KMS-11 (cell line): ENCODE measurements at regions not wholly inside any gene's neighbourhood (a gene's known extent, or its start where the extent isn't known, plus 50 kb on each side); places are given as distances from the start of the nearest gene placed in this dataset.
A peak's percentile ranks its signal among the peaks of the same experiment; 100 is the strongest.

Source experiments
- H2AFZ ChIP-seq: fragments of 200-600 bp; sonication (generic); 2 replicates; pipeline ENCODE4 v1.6.1; 2016; ENCODE audit warnings: antibody characterized with exemption, mixed run types, low read depth
- H3K27ac ChIP-seq: fragments of 200-600 bp; sonication (generic); 2 replicates; pipeline ENCODE4 v1.6.1; 2016; ENCODE audit warnings: mild to moderate bottlenecking, mixed run types
- H3K27me3 ChIP-seq: fragments of 200-600 bp; sonication (generic); 2 replicates; pipeline ENCODE4 v1.6.1; 2017; ENCODE audit warnings: mild to moderate bottlenecking, low read depth, mixed run types, moderate library complexity; ENCODE audit not compliant: insufficient read depth
- H3K36me3 ChIP-seq: fragments of 200-600 bp; sonication (generic); 2 replicates; pipeline ENCODE4 v1.6.1; 2017; ENCODE audit warnings: mild to moderate bottlenecking, mixed run types; ENCODE audit not compliant: insufficient read depth
- H3K4me1 ChIP-seq: fragments of 200-600 bp; sonication (generic); 2 replicates; pipeline ENCODE4 v1.6.1; 2016; ENCODE audit warnings: mild to moderate bottlenecking, low read depth, mixed run types; ENCODE audit not compliant: poor library complexity, severe bottlenecking
- H3K4me2 ChIP-seq: fragments of 200-600 bp; sonication (generic); 2 replicates; pipeline ENCODE4 v1.7.0; 2016; ENCODE audit warnings: mild to moderate bottlenecking, mixed run types
- H3K4me3 ChIP-seq: fragments of 200-600 bp; sonication (generic); IDR thresholded peaks from 2 replicates; pipeline ENCODE4 v1.6.1; 2017; ENCODE audit warnings: low read depth, low read length, mixed read lengths; ENCODE audit not compliant: insufficient read depth
- H3K79me2 ChIP-seq: fragments of 200-600 bp; sonication (generic); 2 replicates; pipeline ENCODE4 v1.6.1; 2016; ENCODE audit warnings: low read depth, mixed run types; ENCODE audit not compliant: insufficient read depth
- H3K9ac ChIP-seq: fragments of 200-600 bp; sonication (generic); 2 replicates; pipeline ENCODE4 v1.6.1; 2016; ENCODE audit warnings: mild to moderate bottlenecking, mixed run types
- H4K20me1 ChIP-seq: fragments of 200-600 bp; sonication (generic); 2 replicates; pipeline ENCODE4 v1.6.1; 2016; ENCODE audit warnings: mild to moderate bottlenecking, mixed run types; ENCODE audit not compliant: insufficient read depth
- TF ChIP-seq, protein P1 (sequence below): fragments of 200-600 bp; sonication (generic); conservative IDR thresholded peaks from 2 replicates; pipeline ENCODE4 v1.6.1; 2017; ENCODE audit warnings: low read depth, mild to moderate bottlenecking, antibody characterized with exemption, low read length, moderate library complexity, mixed read lengths

DNA sequence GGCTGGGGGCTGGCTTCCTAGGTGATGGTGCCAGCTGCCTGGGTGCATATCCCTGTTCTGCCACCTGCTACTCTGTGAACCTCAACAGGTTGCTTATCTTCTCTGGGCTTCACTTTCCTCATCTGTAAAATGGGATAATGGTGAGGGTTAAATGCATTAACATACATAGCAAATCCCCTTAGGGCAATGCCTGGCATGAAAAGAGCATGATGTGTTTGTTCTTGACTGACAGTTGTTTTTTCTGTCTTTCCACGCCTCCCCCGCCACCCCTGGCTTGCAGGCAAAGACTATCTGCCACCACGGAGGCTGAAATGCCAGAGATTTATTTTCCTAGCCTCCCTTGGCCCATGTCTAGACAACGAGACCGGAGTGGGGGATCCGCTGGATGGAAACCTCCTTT, 280.5 kb downstream of the NSG2 start:
- no peaks in the 10 kb centered on the region for H3K4me1 ChIP-seq
- no peaks in the 10 kb centered on the region for H4K20me1 ChIP-seq
- H3K9ac ChIP-seq: no peak overlapping the region
- H3K4me2 ChIP-seq: no peak overlapping the region
- no peaks in the 10 kb centered on the region for H3K36me3 ChIP-seq
- TF ChIP-seq, protein P1, sequence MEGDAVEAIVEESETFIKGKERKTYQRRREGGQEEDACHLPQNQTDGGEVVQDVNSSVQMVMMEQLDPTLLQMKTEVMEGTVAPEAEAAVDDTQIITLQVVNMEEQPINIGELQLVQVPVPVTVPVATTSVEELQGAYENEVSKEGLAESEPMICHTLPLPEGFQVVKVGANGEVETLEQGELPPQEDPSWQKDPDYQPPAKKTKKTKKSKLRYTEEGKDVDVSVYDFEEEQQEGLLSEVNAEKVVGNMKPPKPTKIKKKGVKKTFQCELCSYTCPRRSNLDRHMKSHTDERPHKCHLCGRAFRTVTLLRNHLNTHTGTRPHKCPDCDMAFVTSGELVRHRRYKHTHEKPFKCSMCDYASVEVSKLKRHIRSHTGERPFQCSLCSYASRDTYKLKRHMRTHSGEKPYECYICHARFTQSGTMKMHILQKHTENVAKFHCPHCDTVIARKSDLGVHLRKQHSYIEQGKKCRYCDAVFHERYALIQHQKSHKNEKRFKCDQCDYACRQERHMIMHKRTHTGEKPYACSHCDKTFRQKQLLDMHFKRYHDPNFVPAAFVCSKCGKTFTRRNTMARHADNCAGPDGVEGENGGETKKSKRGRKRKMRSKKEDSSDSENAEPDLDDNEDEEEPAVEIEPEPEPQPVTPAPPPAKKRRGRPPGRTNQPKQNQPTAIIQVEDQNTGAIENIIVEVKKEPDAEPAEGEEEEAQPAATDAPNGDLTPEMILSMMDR: no peak
- H3K27me3 ChIP-seq: no peaks in the 10 kb centered on the region
- H3K27ac ChIP-seq: no peak overlapping the region
- no peaks in the 10 kb centered on the region for H3K79me2 ChIP-seq
- H3K4me3 ChIP-seq: no peak overlapping the region
- no peak overlapping the region for H2AFZ ChIP-seq

DNA sequence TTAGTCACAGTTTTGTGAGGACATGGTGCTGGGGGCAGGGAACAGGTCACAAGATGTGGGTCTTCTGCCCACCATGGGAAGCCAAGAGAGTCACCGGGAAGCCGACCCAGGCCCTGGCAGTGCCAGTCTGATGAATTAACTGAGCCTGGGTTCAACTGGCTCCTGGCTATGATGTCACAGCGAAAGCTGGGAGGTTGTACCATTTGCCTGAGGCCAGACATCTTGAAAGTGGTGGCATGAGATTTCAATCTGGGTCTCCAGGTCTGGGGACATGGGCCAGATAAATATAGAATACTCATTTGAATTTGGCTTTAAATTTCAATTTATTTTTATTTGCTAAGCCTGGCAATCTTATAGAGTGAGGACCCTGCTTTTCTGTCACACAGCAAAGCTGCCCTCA, 280.9 kb downstream of the NSG2 start:
- no peaks in the 10 kb centered on the region for H4K20me1 ChIP-seq
- H3K36me3 ChIP-seq: no peaks in the 10 kb centered on the region
- no peak overlapping the region for H3K4me2 ChIP-seq
- no peak overlapping the region for H3K27ac ChIP-seq
- no peaks in the 10 kb centered on the region for H3K79me2 ChIP-seq
- no peaks in the 10 kb centered on the region for H3K4me1 ChIP-seq
- TF ChIP-seq, protein P1: no peak
- no peak overlapping the region for H2AFZ ChIP-seq
- H3K9ac ChIP-seq: no peak overlapping the region
- no peaks in the 10 kb centered on the region for H3K27me3 ChIP-seq
- no peak overlapping the region for H3K4me3 ChIP-seq

DNA sequence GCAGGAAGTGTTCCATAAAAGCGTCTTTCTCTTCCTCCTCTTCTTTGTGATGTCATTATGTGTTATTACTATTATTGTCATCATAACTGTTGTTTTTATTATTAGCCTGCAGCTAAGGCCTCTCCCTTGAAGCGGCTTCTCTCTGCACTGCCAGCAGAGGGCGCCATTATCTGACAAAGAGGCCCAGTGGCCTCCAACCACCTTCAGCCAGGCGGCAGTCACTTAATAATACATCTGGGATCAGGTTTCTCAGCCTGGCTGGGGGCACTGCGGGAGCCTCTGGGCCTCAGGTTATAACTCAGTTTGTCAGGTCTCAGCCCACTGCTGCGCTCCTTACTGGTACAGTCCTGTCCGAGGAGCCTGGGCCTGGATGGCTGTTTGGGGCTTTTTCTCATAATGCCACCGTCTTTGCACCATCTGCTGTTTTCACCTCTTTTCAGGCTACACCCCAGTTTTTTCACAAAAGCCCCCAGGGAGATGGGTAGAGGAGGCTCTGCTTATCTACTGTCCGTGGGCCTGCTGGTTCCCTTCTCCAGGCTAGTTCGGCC, 281.9 kb downstream of the NSG2 start:
- Histone ChIP-seq H3K27ac (no peak overlapping the region), H3K4me1 (no peaks in the 10 kb centered on the region), H3K27me3 (no peaks in the 10 kb centered on the region), H3K79me2 (no peaks in the 10 kb centered on the region), H4K20me1 (no peaks in the 10 kb centered on the region), H3K36me3 (no peaks in the 10 kb centered on the region), H3K4me3 (no peak overlapping the region), H3K4me2 (no peak overlapping the region), H3K9ac (no peak overlapping the region), H2AFZ (no peak overlapping the region)
- TF ChIP-seq, protein P1: peak; percentile 67

DNA sequence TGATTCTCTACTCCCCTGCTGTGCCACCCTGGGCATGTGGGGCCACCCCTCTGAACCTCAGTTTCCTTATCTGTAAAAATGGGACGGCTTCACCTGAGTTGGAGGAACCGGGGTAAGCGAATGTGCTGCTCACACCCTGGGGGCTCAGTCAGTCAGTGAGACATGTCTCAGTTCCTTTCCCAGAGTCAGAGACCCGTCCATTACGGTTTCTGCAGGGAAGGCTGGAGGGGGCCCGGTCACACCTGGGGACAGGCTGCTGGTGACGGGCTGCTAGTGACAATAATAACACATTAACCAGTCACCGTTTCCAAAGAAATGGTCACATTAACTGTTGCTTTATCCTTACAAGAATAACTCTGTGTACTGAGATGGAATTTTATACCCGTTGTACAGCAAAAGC, 282.4 kb downstream of the NSG2 start:
- H3K4me2 ChIP-seq: no peak overlapping the region
- H3K27me3 ChIP-seq: no peaks in the 10 kb centered on the region
- H3K4me3 ChIP-seq: no peak overlapping the region
- H3K36me3 ChIP-seq: no peaks in the 10 kb centered on the region
- H3K9ac ChIP-seq: no peak overlapping the region
- H4K20me1 ChIP-seq: no peaks in the 10 kb centered on the region
- TF ChIP-seq, protein P1: no peak
- no peak overlapping the region for H3K27ac ChIP-seq
- no peaks in the 10 kb centered on the region for H3K4me1 ChIP-seq
- no peaks in the 10 kb centered on the region for H3K79me2 ChIP-seq
- H2AFZ ChIP-seq: no peak overlapping the region
